AG04450 (cell line): ENCODE measurements at regions not wholly inside any gene's neighbourhood (a gene's known extent, or its start where the extent isn't known, plus 50 kb on each side); places are given as distances from the start of the nearest gene placed in this dataset.
"Not testable (repeated sequence)": the region's sequence is repeated elsewhere in the genome, so short reads cannot be mapped to it uniquely, and the experiment has no call there.

Experiments used
- CTCF ChIA-PET: fragments of 300-600, 350-600 bp; formaldehyde crosslinking; extraction: SDS; loops from one replicate; lab custom pipeline; 2022; ENCODE audit warnings: antibody characterized with exemption, inconsistent platforms; lab: Charles Lee
- POLR2A ChIA-PET: fragments of 350-600 bp; formaldehyde crosslinking; extraction: SDS; loops from one replicate; lab custom pipeline; 2021; ENCODE audit warnings: antibody characterized with exemption, inconsistent platforms; lab: Yijun Ruan, JAX
- DNase-seq: peaks from one replicate; pipeline ENCODE4 v3.0.0-alpha.2; 2011; ENCODE audit warnings: low read depth, low spot score
- H3K27ac ChIP-seq: one replicate; pipeline ENCODE4 v1.5.1; 2012; ENCODE audit warnings: low read depth, low read length, control low read depth
- H3K27me3 ChIP-seq: one replicate; pipeline ENCODE4 v1.6.0; 2012; ENCODE audit warnings: low read length; ENCODE audit not compliant: control insufficient read depth, insufficient read depth
- H3K4me3 ChIP-seq: 2 replicates; pipeline ENCODE4 v1.5.1; 2011; ENCODE audit warnings: mild to moderate bottlenecking, low read depth, low read length, control low read depth
- H3K9me3 ChIP-seq: 2 replicates; pipeline ENCODE4 v1.5.1; 2012; ENCODE audit warnings: low read length; ENCODE audit not compliant: control insufficient read depth, insufficient read depth
- CTCF ChIP-seq: IDR thresholded peaks from 2 replicates; pipeline ENCODE4 v1.5.1; 2011; ENCODE audit warnings: low read depth, low read length, control low read depth, inconsistent platforms

GRCh38 chr16:9344508-9344907, 253.1 kb downstream of the HAPSTR1 start:
- no peak overlapping the region for H3K27ac ChIP-seq
- peaks cover 3% of the 10 kb centered on the region for H3K9me3 ChIP-seq
- H3K27me3 ChIP-seq, result no peaks in the 10 kb centered on the region
- CTCF ChIA-PET, result no interaction called here
- POLR2A ChIA-PET, result no interaction called here
- TF ChIP-seq CTCF, result no peak
- DNase-seq, result no peak
- no peak overlapping the region for H3K4me3 ChIP-seq

GRCh38 chr16:9345046-9345445, 253.6 kb downstream of the HAPSTR1 start:
- no peak overlapping the region for H3K27ac ChIP-seq
- H3K4me3 ChIP-seq, result no peak overlapping the region
- peaks cover 5% of the 10 kb centered on the region for H3K9me3 ChIP-seq
- ChIA-PET POLR2A (no interaction called here), CTCF (interaction anchor here (0.6 kb wide), 1 partner anchor 1220 kb away, joined by 3 read pairs; no protein-coding TSS in a partner anchor)
- no peak for DNase-seq
- TF ChIP-seq CTCF, result no peak
- no peaks in the 10 kb centered on the region for H3K27me3 ChIP-seq

DNA sequence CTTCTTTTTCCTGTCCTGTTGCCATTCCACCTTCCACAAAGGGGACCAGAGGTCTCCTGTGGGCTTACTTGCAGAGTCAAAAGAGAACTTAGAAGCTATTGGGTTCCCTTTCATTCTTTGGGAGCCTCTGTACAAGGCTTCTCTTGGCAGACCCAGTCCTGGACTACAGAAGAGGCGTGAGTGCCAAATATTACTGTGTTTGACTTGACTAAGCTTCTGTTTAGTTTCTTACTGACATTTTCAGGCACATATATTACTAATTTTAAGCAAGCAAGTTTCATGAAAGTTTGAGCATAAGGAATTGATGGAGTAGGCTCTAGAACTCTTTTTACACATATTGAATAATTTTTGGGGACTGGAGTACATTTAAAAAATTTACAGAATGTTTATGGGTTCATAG, 254.4 kb downstream of the HAPSTR1 start:
- H3K4me3 ChIP-seq, result no peak overlapping the region
- H3K27me3 ChIP-seq, result no peaks in the 10 kb centered on the region
- H3K9me3 ChIP-seq, result peaks cover 10% of the 10 kb centered on the region; the same call in 1 of the 2 replicates
- TF ChIP-seq CTCF, result no peak
- DNase-seq, result no peak
- CTCF ChIA-PET, result no interaction called here
- POLR2A ChIA-PET, result no interaction called here
- H3K27ac ChIP-seq, result no peak overlapping the region

DNA sequence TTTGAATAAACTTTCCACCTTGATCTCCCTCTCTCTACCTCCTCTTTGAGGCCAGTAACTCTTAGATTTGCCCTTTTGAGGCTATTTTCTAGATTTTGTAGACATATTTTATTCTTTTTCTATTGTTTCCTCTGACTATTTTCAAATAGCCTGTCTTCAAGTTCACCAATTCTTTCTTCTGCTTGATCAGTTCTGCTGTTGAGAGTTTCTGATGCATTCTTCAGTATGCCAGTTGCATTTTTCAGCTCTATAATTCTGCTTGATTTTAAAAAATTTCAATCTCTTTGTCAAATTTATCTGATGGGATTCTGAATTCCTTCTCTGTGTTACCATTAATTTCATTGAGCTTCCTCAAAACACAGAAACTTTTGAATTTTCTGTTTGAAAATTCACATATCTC, 257.5 kb downstream of the HAPSTR1 start:
- no peak for TF ChIP-seq CTCF
- no peak overlapping the region for H3K27ac ChIP-seq
- POLR2A ChIA-PET, result no interaction called here
- H3K27me3 ChIP-seq, result no peaks in the 10 kb centered on the region
- peaks cover 23% of the 10 kb centered on the region for H3K9me3 ChIP-seq
- H3K4me3 ChIP-seq, result no peak overlapping the region
- no peak for DNase-seq
- CTCF ChIA-PET, result no interaction called here

GRCh38 chr16:9349373-9349960, 258.0 kb downstream of the HAPSTR1 start:
- H3K27ac ChIP-seq, DNase-seq, H3K27me3 ChIP-seq, POLR2A ChIA-PET, CTCF ChIA-PET, H3K4me3 ChIP-seq: not testable (repeated sequence)
- peaks cover 23% of the 10 kb centered on the region for H3K9me3 ChIP-seq

GRCh38 chr16:9350119-9350799, 258.8 kb downstream of the HAPSTR1 start:
- H3K27me3 ChIP-seq, H3K4me3 ChIP-seq, POLR2A ChIA-PET, CTCF ChIA-PET, H3K27ac ChIP-seq, DNase-seq: not testable (repeated sequence)
- H3K9me3 ChIP-seq, result peaks cover 23% of the 10 kb centered on the region
